WTC11 (cell line): ENCODE measurements at regions not wholly inside any gene's neighbourhood (a gene's known extent, or its start where the extent isn't known, plus 50 kb on each side); places are given as distances from the start of the nearest gene placed in this dataset.

Experiments
- CTCF ChIP-seq: fragments of 200-600 bp; IDR thresholded peaks from 2 replicates; pipeline ENCODE4 v1.8.0; 2022; ENCODE audit warnings: antibody characterized with exemption
- GABPB1 ChIP-seq: sonication (generic); formaldehyde crosslinking; IDR thresholded peaks from 2 replicates; pipeline ENCODE4 v1.8.1; 2023; ENCODE audit warnings: mild to moderate bottlenecking, missing genetic modification reagents
- IRF1 ChIP-seq: sonication (generic); formaldehyde crosslinking; IDR thresholded peaks from 2 replicates; pipeline ENCODE4 v1.8.0; 2023; ENCODE audit warnings: missing genetic modification reagents
- TF ChIP-seq, protein P1 (sequence below): fragments of 250-450 bp; sonication (Bioruptor Pico); IDR thresholded peaks from 2 replicates; pipeline ENCODE4 v1.8.0; 2021; ENCODE audit warnings: mild to moderate bottlenecking
- TF ChIP-seq, protein P2 (sequence below): sonication (generic); formaldehyde crosslinking; IDR thresholded peaks from 2 replicates; pipeline ENCODE4 v1.8.1; 2023; ENCODE audit warnings: mild to moderate bottlenecking, missing genetic modification reagents
- TF ChIP-seq, protein P3 (sequence below): sonication (generic); formaldehyde crosslinking; IDR thresholded peaks from 2 replicates; pipeline ENCODE4 v1.8.0; 2022; ENCODE audit warnings: mild to moderate bottlenecking, missing genetic modification reagents
- TF ChIP-seq, protein P4 (sequence below): sonication (generic); formaldehyde crosslinking; IDR thresholded peaks from 2 replicates; pipeline ENCODE4 v1.8.0; 2022; ENCODE audit warnings: mild to moderate bottlenecking, missing genetic modification reagents

DNA sequence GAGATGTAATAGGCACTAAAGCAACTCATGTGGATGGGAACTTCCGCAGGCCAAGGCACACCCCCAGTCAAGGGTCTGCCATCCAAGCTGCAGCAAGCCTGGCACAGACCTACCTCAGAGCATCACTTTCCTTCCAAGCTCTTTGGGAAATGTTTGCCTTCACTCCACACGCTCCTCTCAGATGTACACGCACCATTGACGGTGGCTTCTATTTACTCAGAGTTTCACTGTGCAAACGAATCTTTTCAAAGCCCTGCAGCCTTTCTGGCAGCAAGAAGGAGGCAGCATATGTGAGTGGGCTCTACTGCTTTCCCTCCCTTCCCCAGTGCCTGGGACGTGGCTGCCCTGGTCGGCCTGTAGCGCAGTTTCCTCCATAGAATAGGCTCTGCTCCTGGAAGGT lies 60.9 kb upstream of the USP47 start:
- TF ChIP-seq CTCF, result no peak
- TF ChIP-seq, protein P1, sequence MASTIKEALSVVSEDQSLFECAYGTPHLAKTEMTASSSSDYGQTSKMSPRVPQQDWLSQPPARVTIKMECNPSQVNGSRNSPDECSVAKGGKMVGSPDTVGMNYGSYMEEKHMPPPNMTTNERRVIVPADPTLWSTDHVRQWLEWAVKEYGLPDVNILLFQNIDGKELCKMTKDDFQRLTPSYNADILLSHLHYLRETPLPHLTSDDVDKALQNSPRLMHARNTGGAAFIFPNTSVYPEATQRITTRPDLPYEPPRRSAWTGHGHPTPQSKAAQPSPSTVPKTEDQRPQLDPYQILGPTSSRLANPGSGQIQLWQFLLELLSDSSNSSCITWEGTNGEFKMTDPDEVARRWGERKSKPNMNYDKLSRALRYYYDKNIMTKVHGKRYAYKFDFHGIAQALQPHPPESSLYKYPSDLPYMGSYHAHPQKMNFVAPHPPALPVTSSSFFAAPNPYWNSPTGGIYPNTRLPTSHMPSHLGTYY (CRISPR knock-in tag), result no peak
- TF ChIP-seq, protein P2, sequence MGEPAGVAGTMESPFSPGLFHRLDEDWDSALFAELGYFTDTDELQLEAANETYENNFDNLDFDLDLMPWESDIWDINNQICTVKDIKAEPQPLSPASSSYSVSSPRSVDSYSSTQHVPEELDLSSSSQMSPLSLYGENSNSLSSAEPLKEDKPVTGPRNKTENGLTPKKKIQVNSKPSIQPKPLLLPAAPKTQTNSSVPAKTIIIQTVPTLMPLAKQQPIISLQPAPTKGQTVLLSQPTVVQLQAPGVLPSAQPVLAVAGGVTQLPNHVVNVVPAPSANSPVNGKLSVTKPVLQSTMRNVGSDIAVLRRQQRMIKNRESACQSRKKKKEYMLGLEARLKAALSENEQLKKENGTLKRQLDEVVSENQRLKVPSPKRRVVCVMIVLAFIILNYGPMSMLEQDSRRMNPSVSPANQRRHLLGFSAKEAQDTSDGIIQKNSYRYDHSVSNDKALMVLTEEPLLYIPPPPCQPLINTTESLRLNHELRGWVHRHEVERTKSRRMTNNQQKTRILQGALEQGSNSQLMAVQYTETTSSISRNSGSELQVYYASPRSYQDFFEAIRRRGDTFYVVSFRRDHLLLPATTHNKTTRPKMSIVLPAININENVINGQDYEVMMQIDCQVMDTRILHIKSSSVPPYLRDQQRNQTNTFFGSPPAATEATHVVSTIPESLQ (CRISPR knock-in tag), result no peak
- TF ChIP-seq GABPB1 (CRISPR knock-in tag), result no peak
- no peak for TF ChIP-seq IRF1 (CRISPR knock-in tag)
- TF ChIP-seq, protein P3, sequence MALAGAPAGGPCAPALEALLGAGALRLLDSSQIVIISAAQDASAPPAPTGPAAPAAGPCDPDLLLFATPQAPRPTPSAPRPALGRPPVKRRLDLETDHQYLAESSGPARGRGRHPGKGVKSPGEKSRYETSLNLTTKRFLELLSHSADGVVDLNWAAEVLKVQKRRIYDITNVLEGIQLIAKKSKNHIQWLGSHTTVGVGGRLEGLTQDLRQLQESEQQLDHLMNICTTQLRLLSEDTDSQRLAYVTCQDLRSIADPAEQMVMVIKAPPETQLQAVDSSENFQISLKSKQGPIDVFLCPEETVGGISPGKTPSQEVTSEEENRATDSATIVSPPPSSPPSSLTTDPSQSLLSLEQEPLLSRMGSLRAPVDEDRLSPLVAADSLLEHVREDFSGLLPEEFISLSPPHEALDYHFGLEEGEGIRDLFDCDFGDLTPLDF (CRISPR knock-in tag), result no peak
- TF ChIP-seq, protein P4, sequence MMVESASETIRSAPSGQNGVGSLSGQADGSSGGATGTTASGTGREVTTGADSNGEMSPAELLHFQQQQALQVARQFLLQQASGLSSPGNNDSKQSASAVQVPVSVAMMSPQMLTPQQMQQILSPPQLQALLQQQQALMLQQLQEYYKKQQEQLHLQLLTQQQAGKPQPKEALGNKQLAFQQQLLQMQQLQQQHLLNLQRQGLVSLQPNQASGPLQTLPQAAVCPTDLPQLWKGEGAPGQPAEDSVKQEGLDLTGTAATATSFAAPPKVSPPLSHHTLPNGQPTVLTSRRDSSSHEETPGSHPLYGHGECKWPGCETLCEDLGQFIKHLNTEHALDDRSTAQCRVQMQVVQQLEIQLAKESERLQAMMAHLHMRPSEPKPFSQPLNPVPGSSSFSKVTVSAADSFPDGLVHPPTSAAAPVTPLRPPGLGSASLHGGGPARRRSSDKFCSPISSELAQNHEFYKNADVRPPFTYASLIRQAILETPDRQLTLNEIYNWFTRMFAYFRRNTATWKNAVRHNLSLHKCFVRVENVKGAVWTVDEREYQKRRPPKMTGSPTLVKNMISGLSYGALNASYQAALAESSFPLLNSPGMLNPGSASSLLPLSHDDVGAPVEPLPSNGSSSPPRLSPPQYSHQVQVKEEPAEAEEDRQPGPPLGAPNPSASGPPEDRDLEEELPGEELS (CRISPR knock-in tag), result no peak
